ENCODE measurements at regions not wholly inside any gene's neighbourhood (a gene's known extent, or its start where the extent isn't known, plus 50 kb on each side); places are given as distances from the start of the nearest gene placed in this dataset.

DNA sequence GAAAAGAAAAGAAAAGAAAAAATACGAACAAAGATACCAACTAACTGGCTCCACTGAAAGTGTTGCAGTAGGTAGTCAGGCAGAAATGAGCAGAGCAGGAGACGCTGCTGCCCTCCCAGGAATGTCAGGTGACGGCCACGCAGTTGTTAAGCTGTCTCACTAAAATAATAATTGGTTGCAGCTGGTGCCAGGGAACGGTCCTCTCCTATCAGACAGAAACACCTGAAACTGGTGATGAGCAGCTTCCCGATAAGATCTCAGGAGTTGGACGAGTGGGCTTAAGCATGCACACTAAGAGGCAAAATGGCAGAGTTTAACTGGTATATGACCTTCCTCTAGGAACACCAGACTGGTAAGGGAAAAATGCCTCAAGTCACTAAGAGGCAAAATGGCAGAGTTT is 611.1 kb downstream of the ZEB2 start:
- no peak overlapping the region for H3K4me3 ChIP-seq (ENCODE audit: low read depth, low read length, poor library complexity, severe bottlenecking)
- H3K27ac ChIP-seq (ENCODE audit: low read depth, low read length, poor library complexity, severe bottlenecking), result no peak overlapping the region
- intact Hi-C loops (cut with micrococcal nuclease; ENCODE audit: unreplicated experiment), result no loop called here
- no peaks in the 10 kb centered on the region for H3K27me3 ChIP-seq (replicated peaks; ENCODE audit: insufficient read depth, low read depth, low read length, poor library complexity)
- no peaks in the 10 kb centered on the region for H3K9me3 ChIP-seq (ENCODE audit: low read depth, low read length, poor library complexity, severe bottlenecking)
- no TSS peak for BruUV-seq (replicated peaks)
- no peak for TF ChIP-seq EZH2 (IDR thresholded peaks at IDR 0.05; ENCODE audit: borderline replicate concordance, low read depth, low read length, poor library complexity, severe bottlenecking)
- TF ChIP-seq, protein P1, sequence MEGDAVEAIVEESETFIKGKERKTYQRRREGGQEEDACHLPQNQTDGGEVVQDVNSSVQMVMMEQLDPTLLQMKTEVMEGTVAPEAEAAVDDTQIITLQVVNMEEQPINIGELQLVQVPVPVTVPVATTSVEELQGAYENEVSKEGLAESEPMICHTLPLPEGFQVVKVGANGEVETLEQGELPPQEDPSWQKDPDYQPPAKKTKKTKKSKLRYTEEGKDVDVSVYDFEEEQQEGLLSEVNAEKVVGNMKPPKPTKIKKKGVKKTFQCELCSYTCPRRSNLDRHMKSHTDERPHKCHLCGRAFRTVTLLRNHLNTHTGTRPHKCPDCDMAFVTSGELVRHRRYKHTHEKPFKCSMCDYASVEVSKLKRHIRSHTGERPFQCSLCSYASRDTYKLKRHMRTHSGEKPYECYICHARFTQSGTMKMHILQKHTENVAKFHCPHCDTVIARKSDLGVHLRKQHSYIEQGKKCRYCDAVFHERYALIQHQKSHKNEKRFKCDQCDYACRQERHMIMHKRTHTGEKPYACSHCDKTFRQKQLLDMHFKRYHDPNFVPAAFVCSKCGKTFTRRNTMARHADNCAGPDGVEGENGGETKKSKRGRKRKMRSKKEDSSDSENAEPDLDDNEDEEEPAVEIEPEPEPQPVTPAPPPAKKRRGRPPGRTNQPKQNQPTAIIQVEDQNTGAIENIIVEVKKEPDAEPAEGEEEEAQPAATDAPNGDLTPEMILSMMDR (conservative IDR thresholded peaks at IDR 0.05; ENCODE audit: low read depth, low read length), result no peak
- H3K4me1 ChIP-seq (ENCODE audit: insufficient read depth, low read length, poor library complexity, severe bottlenecking), result no peaks in the 10 kb centered on the region
- CTCF ChIA-PET, result no interaction called here
- POLR2A ChIA-PET (ENCODE audit: low non-redundant PET), result no interaction called here
- no peak for DNase-seq (ENCODE audit: low spot score)
- H3K36me3 ChIP-seq (ENCODE audit: insufficient read depth, low read length, poor library complexity, severe bottlenecking), result no peaks in the 10 kb centered on the region

GRCh38 chr2:143907801-143908200 is 612.1 kb downstream of the ZEB2 start:
- Histone ChIP-seq H3K9me3 (ENCODE audit: low read depth, low read length, poor library complexity, severe bottlenecking) (no peaks in the 10 kb centered on the region), H3K4me1 (ENCODE audit: insufficient read depth, low read length, poor library complexity, severe bottlenecking) (no peaks in the 10 kb centered on the region), H3K27ac (ENCODE audit: low read depth, low read length, poor library complexity, severe bottlenecking) (no peak overlapping the region), H3K4me3 (ENCODE audit: low read depth, low read length, poor library complexity, severe bottlenecking) (no peak overlapping the region), H3K27me3 (replicated peaks; ENCODE audit: insufficient read depth, low read depth, low read length, poor library complexity) (no peaks in the 10 kb centered on the region), H3K36me3 (ENCODE audit: insufficient read depth, low read length, poor library complexity, severe bottlenecking) (no peaks in the 10 kb centered on the region)
- intact Hi-C loops (cut with micrococcal nuclease; ENCODE audit: unreplicated experiment), result no loop called here
- no peak for DNase-seq (ENCODE audit: low spot score)
- ChIA-PET POLR2A (ENCODE audit: low non-redundant PET) (no interaction called here), CTCF (no interaction called here)
- no peak for TF ChIP-seq EZH2 (IDR thresholded peaks at IDR 0.05; ENCODE audit: borderline replicate concordance, low read depth, low read length, poor library complexity, severe bottlenecking)
- BruUV-seq (replicated peaks), result no TSS peak

GRCh38 chr2:143906850-143907249 is 613.1 kb downstream of the ZEB2 start:
- Histone ChIP-seq H3K4me1 (ENCODE audit: insufficient read depth, low read length, poor library complexity, severe bottlenecking) (no peaks in the 10 kb centered on the region), H3K27me3 (replicated peaks; ENCODE audit: insufficient read depth, low read depth, low read length, poor library complexity) (no peaks in the 10 kb centered on the region), H3K27ac (ENCODE audit: low read depth, low read length, poor library complexity, severe bottlenecking) (no peak overlapping the region), H3K9me3 (ENCODE audit: low read depth, low read length, poor library complexity, severe bottlenecking) (no peaks in the 10 kb centered on the region), H3K4me3 (ENCODE audit: low read depth, low read length, poor library complexity, severe bottlenecking) (no peak overlapping the region), H3K36me3 (ENCODE audit: insufficient read depth, low read length, poor library complexity, severe bottlenecking) (no peaks in the 10 kb centered on the region)
- ChIA-PET POLR2A (ENCODE audit: low non-redundant PET) (no interaction called here), CTCF (no interaction called here)
- no peak for DNase-seq (ENCODE audit: low spot score)
- BruUV-seq (replicated peaks), result no TSS peak
- no peak for TF ChIP-seq EZH2 (IDR thresholded peaks at IDR 0.05; ENCODE audit: borderline replicate concordance, low read depth, low read length, poor library complexity, severe bottlenecking)
- intact Hi-C loops (cut with micrococcal nuclease; ENCODE audit: unreplicated experiment), result no loop called here

DNA sequence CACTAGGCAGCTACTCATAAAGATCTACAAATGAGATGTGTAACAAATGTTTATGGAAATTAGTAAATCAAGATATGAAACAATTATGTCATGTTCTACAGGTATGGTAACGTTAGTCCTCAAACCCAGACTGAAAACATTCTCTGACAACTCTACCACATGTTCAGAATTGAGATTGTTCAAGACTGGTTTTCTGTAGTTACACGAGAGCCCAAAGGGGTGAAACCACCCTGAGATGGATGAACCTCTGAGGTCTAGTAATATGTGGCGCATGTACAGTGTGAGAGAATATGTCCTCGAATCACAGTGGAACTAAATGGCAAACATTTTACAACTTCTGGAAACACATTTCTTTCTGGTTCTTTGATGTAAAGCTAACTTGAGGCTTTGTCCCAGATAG is 614.3 kb downstream of the ZEB2 start:
- intact Hi-C loops (cut with micrococcal nuclease; ENCODE audit: unreplicated experiment), result no loop called here
- no TSS peak for BruUV-seq (replicated peaks)
- CTCF ChIA-PET, result no interaction called here
- DNase-seq (ENCODE audit: low spot score), result no peak
- TF ChIP-seq, protein P1 (conservative IDR thresholded peaks at IDR 0.05; ENCODE audit: low read depth, low read length), result no peak
- TF ChIP-seq EZH2 (IDR thresholded peaks at IDR 0.05; ENCODE audit: borderline replicate concordance, low read depth, low read length, poor library complexity, severe bottlenecking), result no peak
- H3K4me3 ChIP-seq (ENCODE audit: low read depth, low read length, poor library complexity, severe bottlenecking), result no peak overlapping the region
- no peaks in the 10 kb centered on the region for H3K27me3 ChIP-seq (replicated peaks; ENCODE audit: insufficient read depth, low read depth, low read length, poor library complexity)
- H3K36me3 ChIP-seq (ENCODE audit: insufficient read depth, low read length, poor library complexity, severe bottlenecking), result no peaks in the 10 kb centered on the region
- no peaks in the 10 kb centered on the region for H3K9me3 ChIP-seq (ENCODE audit: low read depth, low read length, poor library complexity, severe bottlenecking)
- POLR2A ChIA-PET (ENCODE audit: low non-redundant PET), result no interaction called here
- H3K27ac ChIP-seq (ENCODE audit: low read depth, low read length, poor library complexity, severe bottlenecking), result no peak overlapping the region
- H3K4me1 ChIP-seq (ENCODE audit: insufficient read depth, low read length, poor library complexity, severe bottlenecking), result no peaks in the 10 kb centered on the region
